Neural cell (in vitro differentiated cells): ENCODE measurements at regions not wholly inside any gene's neighbourhood (a gene's known extent, or its start where the extent isn't known, plus 50 kb on each side); places are given as distances from the start of the nearest gene placed in this dataset.

Experiments
- H2AFZ ChIP-seq: fragments of 200-600, 300-800 bp; sonication (generic), shearing (Covaris generic); 2 replicates; pipeline ENCODE4 v1.6.0; 2014; ENCODE audit warnings: low read depth, mild to moderate bottlenecking, antibody characterized with exemption, low read length, moderate library complexity
- H3F3A ChIP-seq: fragments of 200-600 bp; shearing (Covaris generic); 2 replicates; pipeline ENCODE4 v1.6.1; 2016; ENCODE audit warnings: mild to moderate bottlenecking, moderate library complexity, mixed read lengths, antibody characterized with exemption, low read length; ENCODE audit not compliant: insufficient read depth, poor library complexity, severe bottlenecking
- H3K27ac ChIP-seq: fragments of 200-600, 300-800 bp; sonication (generic), shearing (Covaris generic); 2 replicates; pipeline ENCODE4 v1.5.1; 2014; ENCODE audit warnings: mild to moderate bottlenecking, low read length, moderate library complexity
- H3K27me3 ChIP-seq: fragments of 300-800, 200-600 bp; sonication (generic), shearing (Covaris generic); 2 replicates; pipeline ENCODE4 v1.6.0; 2014; ENCODE audit warnings: mild to moderate bottlenecking, low read depth, low read length, moderate library complexity; ENCODE audit not compliant: insufficient read depth
- H3K36me3 ChIP-seq: fragments of 300-800, 200-600 bp; sonication (generic), shearing (Covaris generic); 2 replicates; pipeline ENCODE4 v1.5.1; 2014; ENCODE audit warnings: mild to moderate bottlenecking, antibody characterized with exemption, low read length, moderate library complexity; ENCODE audit not compliant: insufficient read depth
- H3K4me2 ChIP-seq: fragments of 300-800, 200-600 bp; sonication (generic), shearing (Covaris generic); 2 replicates; pipeline ENCODE4 v1.6.0; 2014; ENCODE audit warnings: mild to moderate bottlenecking, low read length
- H3K4me3 ChIP-seq: fragments of 300-800, 200-600 bp; sonication (generic), shearing (Covaris generic); 2 replicates; pipeline ENCODE4 v1.5.1; 2014; ENCODE audit warnings: mild to moderate bottlenecking, low read length, moderate library complexity
- H3K79me2 ChIP-seq: fragments of 200-600 bp; shearing (Covaris generic); replicated peaks from 2 replicates; pipeline ENCODE4 v1.6.0; 2014; ENCODE audit warnings: mild to moderate bottlenecking, low read length, moderate library complexity; ENCODE audit not compliant: insufficient read depth
- H3K9ac ChIP-seq: fragments of 300-800, 200-600 bp; sonication (generic), shearing (Covaris generic); 2 replicates; pipeline ENCODE4 v1.6.1; 2016; ENCODE audit warnings: mild to moderate bottlenecking, low read length, mixed read lengths
- H3K9me2 ChIP-seq: fragments of 200-600 bp; shearing (Covaris generic); 2 replicates; pipeline ENCODE4 v1.6.1; 2016; ENCODE audit warnings: mild to moderate bottlenecking, low read length, mixed read lengths; ENCODE audit not compliant: insufficient read depth
- H3K9me3 ChIP-seq: fragments of 200-600, 300-800 bp; sonication (generic), shearing (Covaris generic); 2 replicates; pipeline ENCODE4 v1.6.1; 2016; ENCODE audit warnings: mild to moderate bottlenecking, mixed run types, low read length, moderate library complexity, mixed read lengths
- H4K20me1 ChIP-seq: fragments of 200-600 bp; shearing (Covaris generic); 2 replicates; pipeline ENCODE4 v1.6.1; 2016; ENCODE audit warnings: mild to moderate bottlenecking, mixed run types; ENCODE audit not compliant: insufficient read depth
- CTCF ChIP-seq: fragments of 450-650 bp; IDR thresholded peaks from 2 replicates; pipeline ENCODE4 v1.5.1; 2014; ENCODE audit warnings: antibody characterized with exemption, mild to moderate bottlenecking, moderate library complexity; ENCODE audit not compliant: poor library complexity, severe bottlenecking
- EP300 ChIP-seq: fragments of 450-650 bp; conservative IDR thresholded peaks from 2 replicates; pipeline ENCODE4 v1.6.1; 2014; ENCODE audit warnings: antibody characterized with exemption, mild to moderate bottlenecking, moderate library complexity; ENCODE audit not compliant: poor library complexity, severe bottlenecking
- EZH2 ChIP-seq: fragments of 200-600, 300-800 bp; shearing (Covaris generic), sonication (generic); IDR thresholded peaks from 2 replicates; pipeline ENCODE4 v1.6.1; 2014; ENCODE audit warnings: antibody characterized with exemption, low read length, borderline replicate concordance, mild to moderate bottlenecking; ENCODE audit not compliant: insufficient read depth, poor library complexity, severe bottlenecking
- POLR2AphosphoS5 ChIP-seq: IDR thresholded peaks from 2 replicates; pipeline ENCODE4 v1.6.1; 2012
- RAD21 ChIP-seq: fragments of 450-650 bp; conservative IDR thresholded peaks from 2 replicates; pipeline ENCODE4 v1.6.1; 2014; ENCODE audit warnings: antibody characterized with exemption, mild to moderate bottlenecking, moderate library complexity
- REST ChIP-seq: IDR thresholded peaks from 2 replicates; pipeline ENCODE4 v1.6.1; 2012; ENCODE audit warnings: borderline replicate concordance
- SMC3 ChIP-seq: fragments of 450-650 bp; conservative IDR thresholded peaks from 2 replicates; pipeline ENCODE4 v1.6.1; 2014; ENCODE audit warnings: antibody characterized with exemption, mild to moderate bottlenecking, moderate library complexity; ENCODE audit not compliant: poor library complexity
- TAF1 ChIP-seq: IDR thresholded peaks from 2 replicates; pipeline ENCODE4 v1.6.1; 2012; ENCODE audit warnings: low read depth

- no peaks in the 10 kb centered on the region for H3K36me3 ChIP-seq
- H3K9me3 ChIP-seq, result no peaks in the 10 kb centered on the region
- H3K79me2 ChIP-seq, result no peaks in the 10 kb centered on the region
- no peak overlapping the region for H2AFZ ChIP-seq
- H3K27ac ChIP-seq, result no peak overlapping the region
- no peaks in the 10 kb centered on the region for H3K27me3 ChIP-seq
- no peak for TF ChIP-seq EP300
- no peak for TF ChIP-seq REST
- no peaks in the 10 kb centered on the region for H4K20me1 ChIP-seq
- H3K9ac ChIP-seq, result no peak overlapping the region
- no peaks in the 10 kb centered on the region for H3K9me2 ChIP-seq
- H3K4me2 ChIP-seq, result no peak overlapping the region
- H3K4me3 ChIP-seq, result no peak overlapping the region
- H3F3A ChIP-seq, result no peaks in the 10 kb centered on the region
Measured at GRCh38 chr5:28132151-28132550, 1093.8 kb upstream of the CDH9 start.

- Histone ChIP-seq H2AFZ (no peak overlapping the region), H3F3A (no peaks in the 10 kb centered on the region), H3K27ac (no peak overlapping the region), H3K79me2 (no peaks in the 10 kb centered on the region), H3K4me2 (no peak overlapping the region), H3K4me3 (no peak overlapping the region), H4K20me1 (no peaks in the 10 kb centered on the region), H3K9me2 (no peaks in the 10 kb centered on the region), H3K27me3 (no peaks in the 10 kb centered on the region), H3K9ac (no peak overlapping the region), H3K36me3 (no peaks in the 10 kb centered on the region), H3K9me3 (no peaks in the 10 kb centered on the region)
- no peak for TF ChIP-seq POLR2AphosphoS5
- no peak for TF ChIP-seq EZH2
- TF ChIP-seq RAD21, result no peak
- TF ChIP-seq CTCF, result no peak
- no peak for TF ChIP-seq EP300
- TF ChIP-seq SMC3, result no peak
- no peak for TF ChIP-seq TAF1
- TF ChIP-seq REST, result no peak
Measured at GRCh38 chr5:28117691-28118090, 1079.3 kb upstream of the CDH9 start.
